OCI-LY3 (cell line): ENCODE measurements at regions not wholly inside any gene's neighbourhood (a gene's known extent, or its start where the extent isn't known, plus 50 kb on each side); places are given as distances from the start of the nearest gene placed in this dataset.

Source experiments
- EZH2phosphoT487 ChIP-seq: fragments of 200-600 bp; shearing (Covaris generic); IDR thresholded peaks from 2 replicates; pipeline ENCODE4 v1.6.1; 2018; ENCODE audit warnings: antibody characterized with exemption, mixed run types, low read depth
- TF ChIP-seq, protein P1 (sequence below): fragments of 200-600, 300-600 bp; sonication (generic); IDR thresholded peaks from 2 replicates; pipeline ENCODE4 v1.5.1; 2014; ENCODE audit warnings: antibody characterized with exemption, low read length, low read depth

DNA sequence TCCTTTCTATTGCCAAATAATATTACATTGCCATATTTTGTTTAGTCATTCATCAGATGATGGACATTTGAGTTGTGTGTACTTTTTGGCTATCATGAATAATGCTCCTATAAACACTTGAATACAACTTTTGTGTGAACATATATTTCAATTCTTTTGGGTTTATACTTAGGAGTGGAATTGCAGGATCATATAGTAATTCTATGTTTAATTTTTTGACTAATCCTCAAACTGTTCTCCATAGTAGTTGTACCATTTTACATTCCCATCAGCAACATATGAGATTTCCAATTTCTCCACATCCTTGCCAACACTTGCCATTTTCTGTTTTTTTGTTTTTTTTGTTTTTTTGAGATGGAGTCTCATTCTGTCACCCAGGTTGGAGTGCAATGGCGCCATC lies 87.2 kb downstream of the B3GNT2 start:
- TF ChIP-seq, protein P1, sequence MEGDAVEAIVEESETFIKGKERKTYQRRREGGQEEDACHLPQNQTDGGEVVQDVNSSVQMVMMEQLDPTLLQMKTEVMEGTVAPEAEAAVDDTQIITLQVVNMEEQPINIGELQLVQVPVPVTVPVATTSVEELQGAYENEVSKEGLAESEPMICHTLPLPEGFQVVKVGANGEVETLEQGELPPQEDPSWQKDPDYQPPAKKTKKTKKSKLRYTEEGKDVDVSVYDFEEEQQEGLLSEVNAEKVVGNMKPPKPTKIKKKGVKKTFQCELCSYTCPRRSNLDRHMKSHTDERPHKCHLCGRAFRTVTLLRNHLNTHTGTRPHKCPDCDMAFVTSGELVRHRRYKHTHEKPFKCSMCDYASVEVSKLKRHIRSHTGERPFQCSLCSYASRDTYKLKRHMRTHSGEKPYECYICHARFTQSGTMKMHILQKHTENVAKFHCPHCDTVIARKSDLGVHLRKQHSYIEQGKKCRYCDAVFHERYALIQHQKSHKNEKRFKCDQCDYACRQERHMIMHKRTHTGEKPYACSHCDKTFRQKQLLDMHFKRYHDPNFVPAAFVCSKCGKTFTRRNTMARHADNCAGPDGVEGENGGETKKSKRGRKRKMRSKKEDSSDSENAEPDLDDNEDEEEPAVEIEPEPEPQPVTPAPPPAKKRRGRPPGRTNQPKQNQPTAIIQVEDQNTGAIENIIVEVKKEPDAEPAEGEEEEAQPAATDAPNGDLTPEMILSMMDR: no peak
- no peak for TF ChIP-seq EZH2phosphoT487
